Type B pancreatic cell (in vitro differentiated cells): ENCODE measurements at regions not wholly inside any gene's neighbourhood (a gene's known extent, or its start where the extent isn't known, plus 50 kb on each side); places are given as distances from the start of the nearest gene placed in this dataset.

ENCODE experiments used
- DNase-seq: peaks from one replicate; pipeline ENCODE4 v3.0.0; 2021; ENCODE audit warnings: mixed read lengths; ENCODE audit not compliant: unreplicated experiment; ENCODE audit errors: extremely low spot score
- H3K27ac Mint-ChIP-seq: 2 replicates; pipeline ENCODE4 v1.8.0; 2021; ENCODE audit warnings: mild to moderate bottlenecking, mixed read lengths
- H3K27me3 Mint-ChIP-seq: 2 replicates; pipeline ENCODE4 v1.8.0; 2021; ENCODE audit warnings: mixed read lengths
- H3K36me3 Mint-ChIP-seq: 2 replicates; pipeline ENCODE4 v1.8.0; 2021; ENCODE audit warnings: mixed read lengths
- H3K4me1 Mint-ChIP-seq: one replicate; pipeline ENCODE4 v1.8.0; 2021; ENCODE audit warnings: mixed read lengths; ENCODE audit not compliant: unreplicated experiment
- H3K4me3 Mint-ChIP-seq: 2 replicates; pipeline ENCODE4 v1.8.0; 2021; ENCODE audit warnings: mild to moderate bottlenecking, mixed read lengths
- H3K9me3 Mint-ChIP-seq: 2 replicates; pipeline ENCODE4 v1.8.0; 2021; ENCODE audit warnings: mixed read lengths
- CTCF ChIP-seq: fragments of 200-600 bp; sonication (generic); conservative IDR thresholded peaks from 2 replicates; pipeline ENCODE4 v1.5.0; 2021; ENCODE audit warnings: antibody characterized with exemption, mild to moderate bottlenecking

DNA sequence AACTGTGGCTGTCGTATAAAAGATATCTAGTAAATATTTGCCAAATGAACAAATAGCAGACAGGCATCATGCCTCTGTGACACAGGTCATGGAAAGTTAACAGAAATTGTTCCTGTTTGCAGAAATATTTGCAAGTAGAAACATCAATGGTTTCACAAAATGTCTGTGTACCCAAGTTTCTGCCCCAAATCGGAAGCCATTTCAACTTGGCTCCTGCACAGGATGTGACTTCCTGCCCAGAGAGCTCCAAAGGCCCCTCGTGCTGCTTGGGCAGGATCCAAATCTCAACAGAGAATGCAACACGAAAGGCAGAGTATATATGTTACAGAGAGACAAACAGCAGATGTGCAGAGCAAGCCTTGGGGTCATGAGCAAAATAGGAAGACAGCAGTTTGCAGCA is 95.5 kb upstream of the SERP2 start:
- Mint-ChIP-seq H3K9me3 (no peaks in the 10 kb centered on the region), H3K27me3 (peaks cover 6% of the 10 kb centered on the region), H3K4me1 (peaks cover 9% of the 10 kb centered on the region), H3K36me3 (no peaks in the 10 kb centered on the region), H3K4me3 (no peak overlapping the region), H3K27ac (no peak overlapping the region)
- no peak for DNase-seq
- TF ChIP-seq CTCF, result no peak

DNA sequence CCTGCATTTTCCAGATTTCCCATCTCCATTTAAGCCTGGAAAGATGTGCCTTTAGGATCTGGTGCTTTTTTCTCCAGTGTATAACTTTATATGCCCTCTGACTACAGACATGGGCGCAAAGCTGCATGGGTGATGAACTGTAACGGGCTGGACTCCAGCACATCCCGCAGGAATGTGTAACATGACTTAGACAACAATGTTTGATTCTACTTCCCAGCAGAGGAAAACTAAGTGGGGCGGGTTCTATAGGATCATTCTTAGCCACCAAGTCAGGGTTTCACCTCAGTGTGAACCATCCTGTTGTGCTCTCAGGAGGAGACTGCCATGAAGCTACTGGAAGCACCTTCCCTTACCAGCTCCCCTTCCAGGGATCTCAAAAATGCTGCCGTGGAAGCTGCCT is 93.2 kb upstream of the SERP2 start:
- Mint-ChIP-seq H3K27ac (no peak overlapping the region), H3K9me3 (no peaks in the 10 kb centered on the region), H3K36me3 (no peaks in the 10 kb centered on the region), H3K4me1 (no peaks in the 10 kb centered on the region), H3K4me3 (no peak overlapping the region), H3K27me3 (peaks cover 10% of the 10 kb centered on the region)
- no peak for TF ChIP-seq CTCF
- DNase-seq, result no peak

- DNase-seq, result no peak
- Mint-ChIP-seq H3K36me3 (no peaks in the 10 kb centered on the region), H3K27ac (no peak overlapping the region), H3K4me1 (no peaks in the 10 kb centered on the region), H3K9me3 (no peaks in the 10 kb centered on the region), H3K4me3 (no peak overlapping the region), H3K27me3 (peaks cover 10% of the 10 kb centered on the region)
- no peak for TF ChIP-seq CTCF
These were observed 92.2 kb upstream of the SERP2 start for GRCh38 chr13:44281252-44282000.

- H3K9me3 Mint-ChIP-seq, result no peaks in the 10 kb centered on the region
- no peak overlapping the region for H3K4me3 Mint-ChIP-seq
- no peak for DNase-seq
- H3K36me3 Mint-ChIP-seq, result no peaks in the 10 kb centered on the region
- H3K27me3 Mint-ChIP-seq, result peaks cover 14% of the 10 kb centered on the region
- no peak overlapping the region for H3K27ac Mint-ChIP-seq
- no peaks in the 10 kb centered on the region for H3K4me1 Mint-ChIP-seq
- TF ChIP-seq CTCF, result no peak
These were observed 90.0 kb upstream of the SERP2 start for GRCh38 chr13:44283600-44283999.

DNA sequence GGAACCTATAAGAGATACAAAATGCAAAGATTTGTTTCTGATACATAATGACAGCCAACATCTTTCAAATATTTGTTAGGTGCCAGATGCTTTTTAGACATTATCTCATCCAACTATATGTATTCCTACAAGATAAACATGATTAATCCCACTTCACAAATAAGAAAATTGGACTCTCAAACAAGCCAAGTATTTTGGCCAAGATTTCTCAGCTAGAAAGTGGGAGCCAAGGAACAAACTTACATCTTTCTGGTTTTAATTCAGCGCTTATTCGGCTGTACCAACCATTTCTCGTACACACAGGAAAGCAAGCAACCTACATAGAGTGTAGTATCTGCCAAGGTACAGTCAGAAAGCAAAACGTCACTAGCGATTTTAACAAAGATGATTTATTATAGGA is 85.7 kb upstream of the SERP2 start:
- no peaks in the 10 kb centered on the region for H3K36me3 Mint-ChIP-seq
- no peak for TF ChIP-seq CTCF
- peaks cover 2% of the 10 kb centered on the region for H3K9me3 Mint-ChIP-seq
- H3K4me3 Mint-ChIP-seq, result no peak overlapping the region
- H3K27ac Mint-ChIP-seq, result no peak overlapping the region
- H3K27me3 Mint-ChIP-seq, result peaks cover 21% of the 10 kb centered on the region
- no peak for DNase-seq
- peaks cover 3% of the 10 kb centered on the region for H3K4me1 Mint-ChIP-seq
